PC-9 (cell line): ENCODE measurements at regions not wholly inside any gene's neighbourhood (a gene's known extent, or its start where the extent isn't known, plus 50 kb on each side); places are given as distances from the start of the nearest gene placed in this dataset.

Source experiments
- CTCF ChIP-seq: fragments of 200-600 bp; sonication (generic); conservative IDR thresholded peaks from 2 replicates; pipeline ENCODE4 v1.6.1; 2017; ENCODE audit warnings: mixed run types, antibody characterized with exemption, mild to moderate bottlenecking, moderate library complexity
- EZH2 ChIP-seq: fragments of 200-600 bp; sonication (generic); IDR thresholded peaks from 2 replicates; pipeline ENCODE4 v1.8.0; 2017; ENCODE audit warnings: antibody characterized with exemption, low read depth

- TF ChIP-seq CTCF (no peak), EZH2 (no peak)
Observed at GRCh38 chr6:865846-866245, 172.9 kb upstream of the EXOC2 start.
